ENCODE measurements at regions not wholly inside any gene's neighbourhood (a gene's known extent, or its start where the extent isn't known, plus 50 kb on each side); places are given as distances from the start of the nearest gene placed in this dataset.

DNA sequence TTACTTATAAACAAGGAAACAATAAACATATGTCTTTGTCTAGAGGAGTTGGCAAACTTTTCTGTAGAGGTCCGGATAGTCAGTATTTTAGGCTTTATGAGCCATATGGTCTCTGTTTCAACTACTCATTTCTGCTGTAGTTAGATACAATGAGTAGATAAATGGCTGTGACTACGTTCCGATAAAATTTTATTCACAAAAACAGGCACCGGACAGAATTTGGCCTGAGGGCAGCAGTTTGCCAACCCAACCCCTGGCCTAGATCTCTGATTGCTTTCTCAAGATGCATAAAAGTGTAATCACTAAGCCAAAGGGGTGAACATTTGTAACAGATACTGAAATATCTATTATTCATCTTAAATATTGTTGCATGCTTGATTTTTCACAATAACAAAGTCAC is 123.1 kb upstream of the ESRRG start:
- TF ChIP-seq, protein P1, sequence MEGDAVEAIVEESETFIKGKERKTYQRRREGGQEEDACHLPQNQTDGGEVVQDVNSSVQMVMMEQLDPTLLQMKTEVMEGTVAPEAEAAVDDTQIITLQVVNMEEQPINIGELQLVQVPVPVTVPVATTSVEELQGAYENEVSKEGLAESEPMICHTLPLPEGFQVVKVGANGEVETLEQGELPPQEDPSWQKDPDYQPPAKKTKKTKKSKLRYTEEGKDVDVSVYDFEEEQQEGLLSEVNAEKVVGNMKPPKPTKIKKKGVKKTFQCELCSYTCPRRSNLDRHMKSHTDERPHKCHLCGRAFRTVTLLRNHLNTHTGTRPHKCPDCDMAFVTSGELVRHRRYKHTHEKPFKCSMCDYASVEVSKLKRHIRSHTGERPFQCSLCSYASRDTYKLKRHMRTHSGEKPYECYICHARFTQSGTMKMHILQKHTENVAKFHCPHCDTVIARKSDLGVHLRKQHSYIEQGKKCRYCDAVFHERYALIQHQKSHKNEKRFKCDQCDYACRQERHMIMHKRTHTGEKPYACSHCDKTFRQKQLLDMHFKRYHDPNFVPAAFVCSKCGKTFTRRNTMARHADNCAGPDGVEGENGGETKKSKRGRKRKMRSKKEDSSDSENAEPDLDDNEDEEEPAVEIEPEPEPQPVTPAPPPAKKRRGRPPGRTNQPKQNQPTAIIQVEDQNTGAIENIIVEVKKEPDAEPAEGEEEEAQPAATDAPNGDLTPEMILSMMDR (IDR thresholded peaks at IDR 0.05), result no peak
- no peak for TF ChIP-seq POLR2A (IDR thresholded peaks at IDR 0.05)
- no peak for TF ChIP-seq EP300 (IDR thresholded peaks at IDR 0.05)
- TF ChIP-seq POLR2AphosphoS5 (IDR thresholded peaks at IDR 0.05), result no peak
